Liver (tissue), 8 donors: ENCODE measurements at regions not wholly inside any gene's neighbourhood (a gene's known extent, or its start where the extent isn't known, plus 50 kb on each side); places are given as distances from the start of the nearest gene placed in this dataset.

Experiments
- DNase-seq: peaks from one replicate; pipeline ENCODE4 v3.0.0-alpha.2; 2017; ENCODE audit warnings: low spot score
- H3K27ac ChIP-seq, 2 donors: one replicate each; pipeline ENCODE4 v1.7.0; 2013; ENCODE audit warnings: inconsistent platforms in 2 of 2, low read length in 2 of 2, control low read depth in 1 of 2, low read depth in 1 of 2, mild to moderate bottlenecking in 1 of 2
- H3K27me3 ChIP-seq, 4 donors: one replicate each; pipeline versions ENCODE4 v1.6.1 to v1.7.0; 2013; ENCODE audit warnings: low read length in 3 of 4, inconsistent platforms in 1 of 4, mild to moderate bottlenecking in 1 of 4, moderate library complexity in 1 of 4; ENCODE audit not compliant: control insufficient read depth in 4 of 4, insufficient read depth in 4 of 4
- H3K36me3 ChIP-seq, 4 donors: one replicate each; pipeline versions ENCODE4 v1.6.1 to v1.7.0; 2013; ENCODE audit warnings: low read length in 3 of 4, mild to moderate bottlenecking in 3 of 4, low read depth in 1 of 4, moderate library complexity in 1 of 4; ENCODE audit not compliant: control insufficient read depth in 4 of 4, insufficient read depth in 3 of 4
- H3K4me1 ChIP-seq, 4 donors: one replicate each; pipeline versions ENCODE4 v1.6.1 to v1.7.0; 2013; ENCODE audit warnings: low read length in 3 of 4, mild to moderate bottlenecking in 3 of 4, moderate library complexity in 1 of 4; ENCODE audit not compliant: control insufficient read depth in 4 of 4, insufficient read depth in 4 of 4
- H3K4me3 ChIP-seq, 3 donors: one replicate each; pipeline versions ENCODE4 v1.6.1 to v1.7.0; 2013; ENCODE audit warnings: low read length in 3 of 3, control low read depth in 1 of 3, low read depth in 1 of 3, mild to moderate bottlenecking in 1 of 3
- H3K9ac ChIP-seq, 2 donors: one replicate each; pipeline ENCODE4 v1.7.0; 2013; ENCODE audit warnings: low read length in 2 of 2, mild to moderate bottlenecking in 2 of 2, moderate library complexity in 2 of 2, control low read depth in 1 of 2, low read depth in 1 of 2
- H3K9me3 ChIP-seq, 4 donors: one replicate each; pipeline versions ENCODE4 v1.6.1 to v1.7.0; 2013; ENCODE audit warnings: low read length in 3 of 4; ENCODE audit not compliant: control insufficient read depth in 4 of 4
- ATF3 ChIP-seq: IDR thresholded peaks from 2 replicates; pipeline ENCODE4 v1.6.1; 2016; ENCODE audit warnings: antibody characterized with exemption
- EGR1 ChIP-seq, 2 donors: IDR thresholded peaks; 2 replicates each; pipeline ENCODE4 v1.6.1; 2016 to 2018; ENCODE audit warnings: antibody characterized with exemption in 2 of 2, low read depth in 2 of 2
- FOXA1 ChIP-seq: IDR thresholded peaks from 2 replicates; pipeline ENCODE4 v1.6.1; 2016; ENCODE audit warnings: antibody characterized with exemption
- FOXA2 ChIP-seq: IDR thresholded peaks from 2 replicates; pipeline ENCODE4 v1.6.1; 2016; ENCODE audit warnings: antibody characterized with exemption
- GABPA ChIP-seq, 2 donors: IDR thresholded peaks in 1 of 2; conservative IDR thresholded peaks in 1 of 2; 2 replicates each; pipeline ENCODE4 v1.6.1; 2016; ENCODE audit warnings: antibody characterized with exemption in 2 of 2, mild to moderate bottlenecking in 1 of 2, moderate library complexity in 1 of 2
- HNF4A ChIP-seq, 2 donors: conservative IDR thresholded peaks; 2 replicates each; pipeline ENCODE4 v1.6.1; 2016; ENCODE audit warnings: antibody characterized with exemption in 2 of 2, mild to moderate bottlenecking in 2 of 2
- HNF4G ChIP-seq: IDR thresholded peaks from 2 replicates; pipeline ENCODE4 v1.6.1; 2016; ENCODE audit warnings: antibody characterized with exemption
- JUND ChIP-seq, 2 donors: IDR thresholded peaks; 2 replicates each; pipeline ENCODE4 v1.6.1; 2016; ENCODE audit warnings: antibody characterized with exemption in 2 of 2
- NR2F2 ChIP-seq: IDR thresholded peaks from 2 replicates; pipeline ENCODE4 v1.6.1; 2016; ENCODE audit warnings: antibody characterized with exemption
- RAD21 ChIP-seq, 2 donors: IDR thresholded peaks; 2 replicates each; pipeline ENCODE4 v1.6.1; 2016; ENCODE audit warnings: antibody characterized with exemption in 2 of 2, mild to moderate bottlenecking in 2 of 2
- RXRA ChIP-seq, 2 donors: IDR thresholded peaks; 2 replicates each; pipeline ENCODE4 v1.6.1; 2017 to 2018; ENCODE audit warnings: antibody characterized with exemption in 2 of 2, mild to moderate bottlenecking in 1 of 2
- SP1 ChIP-seq: IDR thresholded peaks from 2 replicates; pipeline ENCODE4 v1.6.1; 2018; ENCODE audit warnings: antibody characterized with exemption, mild to moderate bottlenecking
- TAF1 ChIP-seq: conservative IDR thresholded peaks from 2 replicates; pipeline ENCODE4 v1.6.1; 2016; ENCODE audit warnings: antibody characterized with exemption, mild to moderate bottlenecking
- YY1 ChIP-seq: IDR thresholded peaks from 2 replicates; pipeline ENCODE4 v1.6.1; 2016; ENCODE audit warnings: antibody characterized with exemption, mild to moderate bottlenecking
- ZBTB33 ChIP-seq: IDR thresholded peaks from 2 replicates; pipeline ENCODE4 v1.6.1; 2016; ENCODE audit warnings: antibody characterized with exemption
- WGBS: extraction: QIAGEN DNeasy Blood & Tissue Kit; methylation state at CpG from one replicate; pipeline ENCODE4 v1.1.7; 2013; 5-methylcytosine and 5-hydroxymethylcytosine counted together
- TF ChIP-seq, protein P1 (sequence below): IDR thresholded peaks from 2 replicates; pipeline ENCODE4 v1.6.1; 2016; ENCODE audit warnings: antibody characterized with exemption
- TF ChIP-seq, protein P2 (sequence below): fragments of 150-350 bp; IDR thresholded peaks from 2 replicates; pipeline ENCODE4 v1.5.1; 2017; ENCODE audit warnings: improper control_type of control experiment, low read depth, low read length; ENCODE audit not compliant: missing input control
- TF ChIP-seq, protein P3 (sequence below): IDR thresholded peaks from 2 replicates; pipeline ENCODE4 v1.6.1; 2016; ENCODE audit warnings: antibody characterized with exemption, mild to moderate bottlenecking
- donor health status: healthy.
- donor health status: healthy.
- donor health status: healthy.
- donor health status: healthy.
- donor health status: healthy.

DNA sequence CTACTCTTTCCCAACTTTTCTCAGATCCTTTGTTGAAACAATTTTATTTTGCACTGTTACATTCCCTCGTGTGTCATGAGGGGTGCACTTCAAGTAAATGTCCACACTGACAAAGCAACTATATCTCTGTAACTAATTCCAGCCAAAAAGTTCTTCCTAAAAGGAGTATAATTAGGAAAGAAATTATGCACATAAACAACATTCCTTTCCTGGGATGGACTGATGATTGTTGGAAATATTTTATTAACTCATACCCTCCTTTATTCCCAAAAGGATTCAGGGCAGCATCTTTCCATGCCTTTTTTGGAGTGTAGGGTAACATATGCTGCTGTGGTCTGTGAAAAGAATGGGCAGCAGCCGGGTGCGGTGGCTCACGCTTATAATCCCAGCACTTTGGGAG lies 426.1 kb upstream of the THBS1 start:
- no peak overlapping the region for H3K27ac ChIP-seq
- no peaks in the 10 kb centered on the region for H3K9me3 ChIP-seq
- WGBS: 93% methylated on average over 4 of the region's 4 CpGs

GRCh38 chr15:39156166-39156565 lies 424.7 kb upstream of the THBS1 start:
- Histone ChIP-seq H3K9me3 (no peaks in the 10 kb centered on the region), H3K36me3 (no peaks in the 10 kb centered on the region), H3K27ac (no peak overlapping the region), H3K9ac (no peak overlapping the region), H3K4me3 (no peak overlapping the region), H3K4me1 (peaks cover 0 to 11% (median 4%) of the 10 kb centered on the region in 4 donors), H3K27me3 (no peaks in the 10 kb centered on the region)
- TF ChIP-seq JUND (IDR thresholded peaks at IDR 0.05) (no peak), ATF3 (no peak), TAF1 (no peak), FOXA2 (no peak), NR2F2 (no peak), YY1 (no peak), HNF4A (conservative IDR thresholded peaks at IDR 0.05) (no peak), GABPA (IDR thresholded peaks at IDR 0.05 in 1 of 2, conservative IDR thresholded peaks at IDR 0.05 in 1 of 2) (no peak), ZBTB33 (no peak), HNF4G (no peak), RAD21 (IDR thresholded peaks at IDR 0.05) (no peak), EGR1 (IDR thresholded peaks at IDR 0.05; ENCODE audit: low read depth in 2 of 2) (no peak), SP1 (no peak), RXRA (IDR thresholded peaks at IDR 0.05) (no peak), FOXA1 (no peak)
- TF ChIP-seq, protein P1, sequence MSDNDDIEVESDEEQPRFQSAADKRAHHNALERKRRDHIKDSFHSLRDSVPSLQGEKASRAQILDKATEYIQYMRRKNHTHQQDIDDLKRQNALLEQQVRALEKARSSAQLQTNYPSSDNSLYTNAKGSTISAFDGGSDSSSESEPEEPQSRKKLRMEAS: no peak
- TF ChIP-seq, protein P2, sequence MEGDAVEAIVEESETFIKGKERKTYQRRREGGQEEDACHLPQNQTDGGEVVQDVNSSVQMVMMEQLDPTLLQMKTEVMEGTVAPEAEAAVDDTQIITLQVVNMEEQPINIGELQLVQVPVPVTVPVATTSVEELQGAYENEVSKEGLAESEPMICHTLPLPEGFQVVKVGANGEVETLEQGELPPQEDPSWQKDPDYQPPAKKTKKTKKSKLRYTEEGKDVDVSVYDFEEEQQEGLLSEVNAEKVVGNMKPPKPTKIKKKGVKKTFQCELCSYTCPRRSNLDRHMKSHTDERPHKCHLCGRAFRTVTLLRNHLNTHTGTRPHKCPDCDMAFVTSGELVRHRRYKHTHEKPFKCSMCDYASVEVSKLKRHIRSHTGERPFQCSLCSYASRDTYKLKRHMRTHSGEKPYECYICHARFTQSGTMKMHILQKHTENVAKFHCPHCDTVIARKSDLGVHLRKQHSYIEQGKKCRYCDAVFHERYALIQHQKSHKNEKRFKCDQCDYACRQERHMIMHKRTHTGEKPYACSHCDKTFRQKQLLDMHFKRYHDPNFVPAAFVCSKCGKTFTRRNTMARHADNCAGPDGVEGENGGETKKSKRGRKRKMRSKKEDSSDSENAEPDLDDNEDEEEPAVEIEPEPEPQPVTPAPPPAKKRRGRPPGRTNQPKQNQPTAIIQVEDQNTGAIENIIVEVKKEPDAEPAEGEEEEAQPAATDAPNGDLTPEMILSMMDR: no peak
- TF ChIP-seq, protein P3, sequence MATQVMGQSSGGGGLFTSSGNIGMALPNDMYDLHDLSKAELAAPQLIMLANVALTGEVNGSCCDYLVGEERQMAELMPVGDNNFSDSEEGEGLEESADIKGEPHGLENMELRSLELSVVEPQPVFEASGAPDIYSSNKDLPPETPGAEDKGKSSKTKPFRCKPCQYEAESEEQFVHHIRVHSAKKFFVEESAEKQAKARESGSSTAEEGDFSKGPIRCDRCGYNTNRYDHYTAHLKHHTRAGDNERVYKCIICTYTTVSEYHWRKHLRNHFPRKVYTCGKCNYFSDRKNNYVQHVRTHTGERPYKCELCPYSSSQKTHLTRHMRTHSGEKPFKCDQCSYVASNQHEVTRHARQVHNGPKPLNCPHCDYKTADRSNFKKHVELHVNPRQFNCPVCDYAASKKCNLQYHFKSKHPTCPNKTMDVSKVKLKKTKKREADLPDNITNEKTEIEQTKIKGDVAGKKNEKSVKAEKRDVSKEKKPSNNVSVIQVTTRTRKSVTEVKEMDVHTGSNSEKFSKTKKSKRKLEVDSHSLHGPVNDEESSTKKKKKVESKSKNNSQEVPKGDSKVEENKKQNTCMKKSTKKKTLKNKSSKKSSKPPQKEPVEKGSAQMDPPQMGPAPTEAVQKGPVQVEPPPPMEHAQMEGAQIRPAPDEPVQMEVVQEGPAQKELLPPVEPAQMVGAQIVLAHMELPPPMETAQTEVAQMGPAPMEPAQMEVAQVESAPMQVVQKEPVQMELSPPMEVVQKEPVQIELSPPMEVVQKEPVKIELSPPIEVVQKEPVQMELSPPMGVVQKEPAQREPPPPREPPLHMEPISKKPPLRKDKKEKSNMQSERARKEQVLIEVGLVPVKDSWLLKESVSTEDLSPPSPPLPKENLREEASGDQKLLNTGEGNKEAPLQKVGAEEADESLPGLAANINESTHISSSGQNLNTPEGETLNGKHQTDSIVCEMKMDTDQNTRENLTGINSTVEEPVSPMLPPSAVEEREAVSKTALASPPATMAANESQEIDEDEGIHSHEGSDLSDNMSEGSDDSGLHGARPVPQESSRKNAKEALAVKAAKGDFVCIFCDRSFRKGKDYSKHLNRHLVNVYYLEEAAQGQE: no peak
- WGBS: 93% methylated on average over 1 of the region's 1 CpG
- DNase-seq: no peak

More for the DNA sequence above, 426.1 kb upstream of the THBS1 start:
- no peak for DNase-seq
- no peak overlapping the region for H3K4me3 ChIP-seq
- H3K27me3 ChIP-seq: no peaks in the 10 kb centered on the region
- no peaks in the 10 kb centered on the region for H3K36me3 ChIP-seq
- peaks cover 0 to 11% (median 4%) of the 10 kb centered on the region in 4 donors for H3K4me1 ChIP-seq
- no peak overlapping the region for H3K9ac ChIP-seq
- TF ChIP-seq YY1 (no peak), EGR1 (IDR thresholded peaks at IDR 0.05; ENCODE audit: low read depth in 2 of 2) (no peak), ATF3 (no peak), JUND (IDR thresholded peaks at IDR 0.05) (no peak), TAF1 (no peak)
